Adrenal gland (tissue), 9 donors: ENCODE measurements at regions not wholly inside any gene's neighbourhood (a gene's known extent, or its start where the extent isn't known, plus 50 kb on each side); places are given as distances from the start of the nearest gene placed in this dataset.

Source experiments
- DNase-seq, 7 donors: peaks; one replicate each; pipeline ENCODE4 v3.0.0-alpha.2; 2019 to 2020
- H3K27ac ChIP-seq, 5 donors: fragments of 200-600 bp; sonication (generic) in 4 of 5; 1 replicate in 3 of 5; 2 replicates in 2 of 5; pipeline versions ENCODE4 v1.5.1 to v1.8.0; 2016 to 2020; ENCODE audit warnings: mild to moderate bottlenecking in 1 of 5
- H3K27me3 ChIP-seq: fragments of 200-600 bp; 2 replicates; pipeline ENCODE4 v1.8.0; 2021
- H3K36me3 ChIP-seq, 2 donors: fragments of 200-600 bp; replicated peaks in 1 of 2; 1 replicate in 1 of 2; 2 replicates in 1 of 2; pipeline versions ENCODE4 v1.5.1 to v1.8.0; 2018 to 2022
- H3K4me1 ChIP-seq, 2 donors: fragments of 200-600 bp; replicated peaks in 1 of 2; 1 replicate in 1 of 2; 2 replicates in 1 of 2; pipeline versions ENCODE4 v1.5.1 to v1.8.0; 2018 to 2021
- H3K4me3 ChIP-seq, 4 donors: fragments of 200-600 bp; sonication (generic) in 3 of 4; one replicate each; pipeline ENCODE4 v1.5.1; 2016 to 2018
- H3K9me3 ChIP-seq, 3 donors: fragments of 200-600 bp; sonication (generic) in 1 of 3; replicated peaks in 1 of 3; 1 replicate in 2 of 3; 2 replicates in 1 of 3; pipeline versions ENCODE4 v1.5.1 to v1.8.0; 2016 to 2021
- CTCF ChIP-seq, 6 experiments: fragments of 450-650 bp in 4 of 6; fragments of 200-600 bp in 2 of 6; sonication (generic) in 1 of 6; IDR thresholded peaks; 1 replicate in 5 of 6; 2 replicates in 1 of 6; pipeline versions ENCODE4 v1.5.1 to v1.8.0; 2016 to 2021; ENCODE audit warnings: antibody characterized with exemption in 6 of 6, mild to moderate bottlenecking in 2 of 6, moderate library complexity in 1 of 6
- POLR2A ChIP-seq, 2 donors: fragments of 450-650 bp; IDR thresholded peaks; one replicate each; pipeline ENCODE4 v1.6.1; 2017; ENCODE audit warnings: antibody characterized with exemption in 2 of 2, mild to moderate bottlenecking in 2 of 2, moderate library complexity in 1 of 2
- whole genome bisulfite sequencing, 4 donors: extraction: QIAGEN DNeasy Blood & Tissue Kit in 2 of 4; methylation state at CpG; one replicate each; pipeline versions ENCODE4 v1.1.5 to v1.1.7; 2013 to 2017; 5-methylcytosine and 5-hydroxymethylcytosine counted together
- intact Hi-C, 2 donors: fragments of 100-400 bp; cut with DNase I; formaldehyde crosslinking; loops; one replicate each; pipeline versions ENCODE4 v1.14.1 to v1.15.0; 2022 to 2023
- donor health status: healthy with polysubstance abuse.
- donor health status: Bipolar disorder and iron deficiency.
- donor health status: DM: yes; HTN: yes; CAD: no.
- donor health status: DM: no; HTN: no; CAD: no.
- donor health status: DM: no; HTN: no; CAD: no.

- TF ChIP-seq POLR2A (IDR thresholded peaks at IDR 0.05) (no peak), CTCF (IDR thresholded peaks at IDR 0.05) (no peak)
- Histone ChIP-seq H3K36me3 (no peaks in the 10 kb centered on the region), H3K9me3 (no peaks in the 10 kb centered on the region), H3K27me3 (no peaks in the 10 kb centered on the region), H3K27ac (no peak overlapping the region), H3K4me1 (no peaks in the 10 kb centered on the region), H3K4me3 (no peak overlapping the region)
- intact Hi-C loops = no loop called here
- WGBS, 4 donors = 51 to 69% (median 67%) methylated on average over 4 of the region's 4 CpGs
- no peak for DNase-seq
These were observed 1591.7 kb upstream of the DDX18 start for GRCh38 chr2:116222793-116223192.

DNA sequence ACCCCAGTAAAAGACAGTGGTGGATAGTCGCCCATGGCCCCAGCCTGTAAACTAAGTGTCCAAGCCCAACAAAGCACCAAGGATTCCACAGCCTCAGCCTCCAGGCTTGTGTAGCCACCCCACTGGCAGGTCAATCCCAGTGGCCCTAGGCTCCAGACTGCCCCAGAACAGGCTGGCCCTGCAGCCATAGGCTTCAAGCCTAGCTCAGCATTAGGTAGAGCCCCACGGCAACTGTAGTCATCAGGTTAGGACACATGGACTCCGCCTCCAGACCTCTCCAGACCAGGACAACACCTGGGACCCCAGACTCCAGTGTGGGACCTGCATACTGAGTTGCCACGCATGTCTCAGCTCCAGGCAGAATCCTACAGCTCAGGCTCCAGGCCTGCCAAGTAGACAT, 1590.6 kb upstream of the DDX18 start:
- TF ChIP-seq POLR2A (IDR thresholded peaks at IDR 0.05) = no peak
- TF ChIP-seq CTCF (IDR thresholded peaks at IDR 0.05) = no peak
- DNase-seq = no peak
- WGBS, 4 donors = 82 to 95% (median 89%) methylated on average over 2 to 4 of the region's 4 CpGs
- Histone ChIP-seq H3K4me1 (no peaks in the 10 kb centered on the region), H3K9me3 (no peaks in the 10 kb centered on the region), H3K36me3 (no peaks in the 10 kb centered on the region), H3K27me3 (no peaks in the 10 kb centered on the region), H3K27ac (no peak overlapping the region), H3K4me3 (no peak overlapping the region)
- intact Hi-C loops = no loop called here

GRCh38 chr2:116224610-116225009, 1589.9 kb upstream of the DDX18 start:
- H3K4me1 ChIP-seq = no peaks in the 10 kb centered on the region
- intact Hi-C loops = no loop called here
- H3K27ac ChIP-seq = no peak overlapping the region
- H3K36me3 ChIP-seq = no peaks in the 10 kb centered on the region
- no peak for DNase-seq
- H3K27me3 ChIP-seq = no peaks in the 10 kb centered on the region
- 82 to 88% (median 86%) methylated on average over 4 to 6 of the region's 6 CpGs for WGBS, 4 donors
- H3K9me3 ChIP-seq = no peaks in the 10 kb centered on the region
- TF ChIP-seq CTCF (IDR thresholded peaks at IDR 0.05) (no peak), POLR2A (IDR thresholded peaks at IDR 0.05) (no peak)
- no peak overlapping the region for H3K4me3 ChIP-seq

DNA sequence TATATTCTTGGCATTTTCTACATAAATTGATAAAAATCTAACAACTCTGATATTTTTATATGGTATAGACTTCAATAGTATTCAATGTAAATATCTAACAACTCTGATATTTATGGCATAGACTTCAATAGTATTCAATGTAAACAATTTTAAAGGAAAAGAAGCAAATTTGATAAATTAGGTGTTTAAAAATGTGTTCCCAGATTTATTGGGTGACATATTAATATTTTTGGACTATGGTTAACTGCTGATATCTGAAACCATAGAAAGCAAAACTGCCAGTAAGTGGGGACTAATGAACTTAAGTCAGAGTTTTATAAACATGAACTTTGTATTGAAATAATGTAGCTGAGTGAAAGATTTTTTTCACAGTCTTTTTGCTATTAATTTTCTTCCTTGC, 1576.0 kb upstream of the DDX18 start:
- no peak overlapping the region for H3K4me3 ChIP-seq
- TF ChIP-seq POLR2A (IDR thresholded peaks at IDR 0.05) (no peak), CTCF (IDR thresholded peaks at IDR 0.05) (no peak)
- intact Hi-C loops = no loop called here
- H3K27me3 ChIP-seq = no peaks in the 10 kb centered on the region
- H3K4me1 ChIP-seq = no peaks in the 10 kb centered on the region
- H3K36me3 ChIP-seq = no peaks in the 10 kb centered on the region
- no peaks in the 10 kb centered on the region for H3K9me3 ChIP-seq
- no peak for DNase-seq
- H3K27ac ChIP-seq = no peak overlapping the region
